HepG2 (cell line): ENCODE measurements at regions not wholly inside any gene's neighbourhood (a gene's known extent, or its start where the extent isn't known, plus 50 kb on each side); places are given as distances from the start of the nearest gene placed in this dataset.

ENCODE experiments used
- BCLAF1 ChIP-seq: fragments of 450-650 bp; IDR thresholded peaks from 2 replicates; pipeline ENCODE4 v1.6.1; 2017; ENCODE audit warnings: mild to moderate bottlenecking
- GATAD1 ChIP-seq: IDR thresholded peaks from 2 replicates; pipeline ENCODE4 v1.6.1; 2016; ENCODE audit warnings: missing genetic modification reagents, missing compliant biosample characterization
- IKZF1 ChIP-seq: fragments of 450-650 bp; IDR thresholded peaks from 2 replicates; pipeline ENCODE4 v1.7.1; 2016
- JUN ChIP-seq: sonication (generic); formaldehyde crosslinking; IDR thresholded peaks from 2 replicates; pipeline ENCODE4 v1.4.0; 2020; ENCODE audit warnings: mild to moderate bottlenecking, missing genetic modification reagents
- REST ChIP-seq, 2 experiments: IDR thresholded peaks; 2 replicates each; pipeline ENCODE4 v1.6.1; 2011 to 2012; ENCODE audit warnings: low read length in 2 of 2, borderline replicate concordance in 1 of 2, low read depth in 1 of 2, mild to moderate bottlenecking in 1 of 2, moderate library complexity in 1 of 2
- ZBTB1 ChIP-seq: sonication (generic); formaldehyde crosslinking; IDR thresholded peaks from 2 replicates; pipeline ENCODE4 v1.4.0; 2020; ENCODE audit warnings: missing genetic modification reagents, borderline replicate concordance
- ZNF777 ChIP-seq: sonication (generic); formaldehyde crosslinking; IDR thresholded peaks from 2 replicates; pipeline ENCODE4 v1.4.0; 2020; ENCODE audit warnings: missing genetic modification reagents

DNA sequence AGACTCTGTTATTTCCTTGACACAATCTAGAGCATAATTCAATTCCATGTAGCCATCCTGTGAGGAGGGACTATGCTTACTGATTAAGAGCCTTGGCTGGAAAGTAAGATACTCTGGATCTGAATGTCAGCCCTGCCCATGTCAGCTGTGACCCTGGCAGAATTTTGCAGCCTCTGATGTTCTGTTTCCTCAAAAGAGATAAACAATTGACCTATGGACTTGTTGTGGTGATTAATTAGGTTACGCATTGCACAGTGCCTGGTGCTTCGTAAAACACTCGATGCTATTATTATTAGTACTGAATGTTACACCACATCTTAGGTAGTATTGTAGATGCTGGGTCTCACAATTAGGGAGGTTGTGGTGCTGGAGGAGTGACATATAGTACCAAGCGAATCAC, 161.3 kb upstream of the MEIS2 start:
- TF ChIP-seq ZNF777 (CRISPR knock-in tag), result no peak
- TF ChIP-seq JUN (CRISPR knock-in tag), result no peak
- no peak for TF ChIP-seq BCLAF1
- TF ChIP-seq IKZF1, result no peak
- no peak for TF ChIP-seq ZBTB1
- no peak for TF ChIP-seq GATAD1 (CRISPR knock-in tag)
- no peak for TF ChIP-seq REST (IDR thresholded peaks at IDR 0.05; ENCODE audit: borderline replicate concordance in 1 of 2, low read depth in 1 of 2, low read length in 2 of 2)
